DMS79 treated with DMSO at 0.1 percent for 48 hours (cell line): ENCODE measurements at regions not wholly inside any gene's neighbourhood (a gene's known extent, or its start where the extent isn't known, plus 50 kb on each side); places are given as distances from the start of the nearest gene placed in this dataset.

Source experiments
- DNase-seq: peaks from one replicate; lab custom pipeline; 2025; lab: John Stamatoyannopoulos, UW

DNA sequence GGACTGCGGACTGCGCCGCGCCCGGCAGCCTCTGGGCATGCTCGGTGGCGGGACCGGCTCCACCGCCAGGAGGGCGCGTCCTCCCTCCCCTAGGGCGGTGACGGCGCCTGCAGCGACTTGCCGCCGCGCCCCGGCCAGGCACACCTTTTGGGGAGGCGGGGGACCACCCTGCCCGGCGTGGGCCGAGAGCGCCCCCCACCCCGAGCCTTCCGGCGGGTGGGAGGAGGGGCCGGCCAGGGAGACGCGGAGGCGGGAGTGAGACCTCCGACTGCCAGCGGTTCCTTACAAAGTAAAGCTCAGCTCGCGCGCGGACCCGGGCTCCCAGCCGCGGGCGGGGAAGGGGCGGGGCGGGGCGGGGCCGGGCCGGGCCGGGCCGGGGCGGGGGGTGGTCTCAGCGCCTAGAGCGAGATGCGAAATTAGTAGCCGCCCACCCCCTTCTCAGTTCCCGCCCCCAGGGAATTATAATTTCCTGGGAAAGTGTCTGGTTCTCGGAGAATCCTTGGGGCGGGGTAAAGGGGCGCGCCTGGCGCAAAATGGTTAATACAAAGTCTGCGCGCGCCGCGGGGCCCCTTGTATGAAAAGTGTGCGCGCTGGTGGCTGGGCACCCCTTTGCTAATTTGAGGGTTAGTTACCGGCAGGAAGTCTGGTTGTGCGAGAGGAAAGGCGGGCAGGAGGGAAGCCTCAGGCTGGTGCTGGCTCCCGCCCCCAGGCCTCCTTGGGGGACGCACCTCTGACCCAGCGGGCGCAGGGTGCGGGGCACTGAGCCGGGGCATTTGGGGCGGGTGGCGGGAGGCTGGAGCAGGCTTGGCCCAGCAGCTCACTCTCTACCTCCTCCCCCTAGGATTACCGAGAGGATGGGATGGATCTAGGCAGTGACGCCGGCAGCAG lies 224.8 kb upstream of the IL12A start:
- peak; percentile 92 for DNase-seq

DNA sequence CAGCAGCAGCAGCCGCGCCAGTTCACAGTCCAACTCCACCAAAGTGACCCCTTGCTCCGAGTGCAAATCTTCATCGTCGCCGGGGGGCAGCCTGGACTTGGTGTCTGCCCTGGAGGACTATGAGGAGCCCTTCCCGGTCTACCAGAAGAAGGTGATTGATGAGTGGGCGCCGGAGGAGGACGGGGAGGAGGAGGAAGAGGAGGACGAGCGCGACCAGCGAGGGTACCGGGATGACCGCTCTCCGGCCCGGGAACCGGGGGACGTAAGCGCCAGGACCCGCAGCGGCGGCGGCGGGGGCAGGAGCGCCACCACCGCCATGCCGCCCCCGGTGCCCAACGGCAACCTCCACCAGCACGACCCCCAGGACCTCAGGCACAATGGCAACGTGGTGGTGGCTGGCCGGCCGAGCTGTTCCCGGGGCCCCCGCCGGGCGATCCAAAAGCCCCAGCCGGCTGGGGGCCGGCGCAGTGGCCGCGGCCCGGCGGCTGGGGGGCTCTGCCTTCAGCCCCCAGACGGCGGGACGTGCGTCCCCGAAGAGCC lies 224.1 kb upstream of the IL12A start:
- DNase-seq, result no peak

DNA sequence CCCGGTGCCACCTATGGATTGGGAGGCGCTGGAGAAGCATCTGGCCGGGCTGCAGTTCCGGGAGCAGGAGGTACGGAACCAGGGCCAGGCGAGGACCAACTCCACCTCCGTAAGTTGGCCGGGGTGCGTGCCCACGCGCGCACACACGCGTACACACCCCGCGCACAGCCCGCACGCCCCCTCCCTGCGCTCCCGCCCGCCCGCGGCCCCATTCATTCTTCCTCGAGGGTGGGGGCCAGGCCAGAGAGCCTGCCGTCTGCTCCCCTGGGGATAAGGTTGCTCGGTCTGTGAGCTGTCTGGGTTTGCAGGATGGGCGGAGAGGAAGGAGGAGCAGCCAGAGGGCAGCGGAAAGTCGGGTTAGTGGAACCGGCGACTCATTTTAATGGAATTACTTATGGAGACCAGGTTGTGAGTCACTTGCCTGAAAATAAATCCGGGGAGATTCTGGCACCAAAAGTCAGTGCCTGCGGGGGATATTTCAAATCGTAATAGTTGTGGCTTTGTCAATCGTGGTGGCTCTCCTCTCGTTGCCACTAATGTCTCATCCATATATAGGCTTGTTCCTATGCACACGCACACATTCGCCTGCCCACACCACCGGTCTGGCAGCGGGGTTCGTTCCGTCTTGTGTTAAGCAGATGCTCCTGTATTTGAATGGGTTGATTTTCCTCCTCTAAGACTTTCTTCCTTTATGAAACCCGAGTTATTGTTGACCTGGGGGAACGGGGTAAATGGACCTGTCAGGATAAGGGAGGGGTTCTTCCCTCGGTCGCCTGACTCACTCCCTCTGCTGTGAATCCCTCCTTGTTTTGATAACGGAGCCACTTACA lies 223.4 kb upstream of the IL12A start:
- DNase-seq, result peak; percentile 72

DNA sequence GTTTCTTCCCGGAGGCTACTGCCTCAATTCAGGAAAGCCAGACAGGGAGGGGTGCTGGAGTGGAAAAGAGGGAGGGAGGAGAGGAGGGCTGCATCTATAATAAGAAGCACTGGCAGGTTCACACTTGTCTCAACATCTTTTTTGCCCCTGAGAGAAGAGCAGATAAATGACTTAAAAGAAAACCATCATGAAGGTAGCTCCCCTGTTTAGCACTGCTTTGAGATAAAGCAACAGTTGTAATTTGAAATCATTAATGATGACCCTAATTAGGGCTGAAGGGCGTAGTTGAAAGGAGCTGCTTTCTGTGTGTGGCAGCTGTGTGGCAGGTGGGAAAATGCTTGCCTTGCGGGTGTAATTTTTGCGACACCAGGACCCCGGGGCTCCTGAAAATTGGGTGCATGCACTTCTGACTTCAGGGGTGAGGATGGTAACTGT lies 222.8 kb upstream of the IL12A start:
- DNase-seq, result peak; percentile 72

DNA sequence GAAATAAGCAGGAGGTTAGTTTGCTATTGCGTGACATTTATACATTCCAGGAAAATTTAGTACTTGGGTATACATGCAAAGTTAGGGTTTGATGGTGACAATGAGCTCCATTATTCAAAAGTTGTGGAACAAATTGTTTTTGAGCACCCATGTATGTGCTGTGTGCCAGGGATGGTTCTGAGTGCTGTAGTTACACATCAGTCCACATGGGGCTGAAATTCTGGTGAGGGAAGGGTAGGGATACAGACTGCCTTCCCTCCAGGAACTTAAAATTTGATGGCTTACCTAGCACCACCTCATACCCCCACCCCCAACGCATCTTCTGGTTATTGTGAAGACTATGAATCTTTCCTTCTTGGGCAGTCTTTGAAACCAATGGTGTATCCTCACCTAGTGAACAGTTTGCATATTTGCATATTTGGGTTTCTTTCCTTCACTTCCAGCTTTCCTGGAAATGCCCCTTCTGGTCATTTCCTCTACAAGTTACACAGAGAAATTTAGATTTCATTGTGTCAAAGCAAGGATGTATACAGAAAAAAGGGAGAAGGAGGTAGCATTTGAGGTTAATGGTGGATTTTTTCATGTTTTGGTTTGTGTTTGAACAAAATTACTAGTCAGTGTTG lies 222.0 kb upstream of the IL12A start:
- DNase-seq, result peak; percentile 24

DNA sequence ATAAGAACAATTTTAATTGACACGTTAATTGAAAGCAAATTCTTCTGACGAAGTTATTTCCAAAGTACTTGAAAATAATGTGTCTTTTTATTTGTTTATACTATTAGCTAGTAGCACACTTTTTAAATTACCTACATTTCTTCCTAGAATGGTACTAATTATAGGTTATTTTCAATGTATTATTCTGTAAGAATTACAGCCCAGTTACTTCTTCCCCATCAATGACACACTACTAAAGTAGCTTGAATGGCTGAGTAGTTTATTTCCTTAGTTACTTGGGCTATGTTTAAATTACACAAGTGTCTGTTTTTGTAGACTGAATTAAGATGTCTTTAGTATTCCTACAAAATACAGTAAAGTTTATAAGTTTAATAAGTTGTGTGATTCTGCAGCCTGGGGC lies 217.6 kb upstream of the IL12A start:
- DNase-seq, result no peak

DNA sequence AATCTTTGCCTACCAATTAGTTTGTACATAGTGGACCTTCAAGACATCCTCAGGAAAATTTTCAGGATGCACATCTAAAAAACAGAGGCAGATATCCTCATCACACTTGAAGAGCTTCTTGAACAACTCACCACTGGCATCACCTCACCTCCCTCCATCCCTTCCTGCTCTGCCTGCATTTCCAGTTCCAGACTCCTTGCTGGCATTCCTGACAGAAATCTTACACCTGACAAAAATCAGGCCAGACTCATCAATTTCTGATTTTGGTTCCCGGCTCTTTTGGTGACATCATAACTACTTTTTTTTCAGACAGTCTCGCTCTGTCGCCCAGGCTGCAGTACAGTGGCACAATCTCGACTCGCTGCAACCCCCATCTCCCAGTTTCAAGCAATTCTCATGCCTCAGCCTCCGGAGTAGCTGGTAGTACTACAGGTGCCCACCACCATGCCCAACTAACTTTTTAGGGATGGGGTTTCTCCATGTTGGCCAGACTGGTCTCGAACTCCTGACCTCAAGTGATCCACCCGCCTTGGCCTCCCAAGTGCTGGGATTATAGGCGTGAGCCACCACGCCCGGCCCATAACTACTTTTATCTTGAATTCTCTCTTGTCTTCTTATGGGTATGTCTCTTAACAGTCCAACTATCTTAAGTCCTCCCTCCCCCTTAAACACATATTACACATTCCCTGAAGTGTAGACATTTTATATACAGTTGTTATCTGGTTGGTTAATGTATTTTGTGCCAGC lies 216.6 kb upstream of the IL12A start:
- DNase-seq, result no peak

DNA sequence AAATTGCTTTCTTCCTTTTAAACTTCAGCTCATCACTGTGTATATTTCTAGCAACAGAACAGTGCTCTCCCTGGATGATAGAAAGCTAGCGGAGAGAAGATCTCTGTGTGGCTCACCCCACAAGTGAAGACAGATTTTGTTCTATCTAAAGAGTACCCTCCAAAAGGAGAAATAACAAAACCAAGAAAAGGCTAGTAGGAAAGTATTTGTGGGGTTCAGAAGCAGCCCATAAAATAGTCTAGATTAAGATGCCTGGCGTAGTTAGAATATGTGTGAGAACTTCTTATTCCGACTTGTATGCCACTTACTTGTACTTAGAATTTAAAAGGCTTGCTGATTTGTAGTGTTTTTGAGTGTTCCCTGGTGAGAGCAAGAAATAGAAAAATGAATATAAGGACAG lies 214.9 kb upstream of the IL12A start:
- no peak for DNase-seq

DNA sequence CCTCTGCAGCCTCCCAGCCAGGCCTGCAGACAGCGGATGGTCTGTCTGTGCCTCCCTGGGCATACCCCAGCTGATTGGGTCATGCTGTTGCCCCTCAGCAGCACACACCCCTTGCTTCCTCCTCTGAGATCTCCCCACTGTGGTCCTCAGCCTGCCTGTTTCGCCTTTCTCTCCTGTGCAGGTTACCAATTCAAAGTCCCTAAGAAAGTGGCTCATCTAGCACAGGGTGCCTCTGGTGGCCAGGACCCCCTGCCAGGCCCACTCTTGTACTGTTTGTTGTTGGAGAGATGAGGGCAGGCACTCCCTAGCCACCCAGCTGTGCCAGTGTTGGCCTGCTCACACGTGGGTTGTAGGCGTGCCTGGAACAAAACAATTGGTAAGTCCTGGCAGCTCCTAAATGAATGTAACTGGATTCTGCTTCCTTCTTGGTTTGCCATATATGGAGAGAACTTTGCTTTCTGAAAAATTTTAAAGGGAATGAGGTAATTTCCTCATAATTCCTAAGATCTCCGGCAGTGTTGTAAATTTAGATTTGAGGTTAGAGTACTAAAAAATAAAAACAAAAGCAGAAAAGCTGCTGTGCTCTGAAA lies 213.2 kb upstream of the IL12A start:
- DNase-seq, result peak; percentile 44

DNA sequence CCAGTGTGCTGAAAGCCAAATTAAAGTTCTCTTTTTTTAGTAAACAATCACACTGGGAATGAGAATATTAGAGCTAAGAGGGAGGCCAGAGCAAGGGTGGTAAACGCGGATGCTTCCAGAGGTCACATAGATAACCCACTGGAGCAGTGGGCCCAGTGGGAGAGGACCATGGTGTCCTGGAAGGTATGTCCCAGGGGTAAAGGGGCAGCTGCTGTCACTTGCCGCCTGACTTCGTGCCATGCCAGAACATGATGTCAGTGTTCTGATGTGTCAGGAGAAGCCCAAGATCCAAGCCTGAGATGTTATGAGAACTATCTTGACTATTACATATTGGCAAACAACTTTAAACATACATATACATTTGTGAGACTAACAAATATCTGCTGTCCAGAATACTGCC lies 211.9 kb upstream of the IL12A start:
- no peak for DNase-seq

DNA sequence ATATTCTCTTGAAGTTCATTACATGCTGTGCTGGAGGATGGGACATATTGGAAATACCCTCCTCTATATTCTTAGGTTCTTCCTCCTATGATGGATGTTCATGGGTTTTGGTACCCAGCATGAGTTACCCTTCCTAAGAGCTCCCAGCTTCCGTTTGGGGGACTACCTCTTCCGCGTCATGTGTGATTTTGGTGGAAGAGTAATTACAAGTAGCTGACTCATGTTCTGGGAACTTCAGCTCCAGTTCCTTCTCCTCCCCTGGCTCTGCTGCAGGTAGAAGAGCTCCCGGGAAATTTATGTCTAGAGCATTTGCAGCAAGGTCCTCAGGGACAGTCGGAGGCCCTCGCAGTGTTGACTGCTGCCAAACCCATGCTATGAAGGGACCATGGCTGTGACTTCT lies 208.8 kb upstream of the IL12A start:
- DNase-seq, result no peak

DNA sequence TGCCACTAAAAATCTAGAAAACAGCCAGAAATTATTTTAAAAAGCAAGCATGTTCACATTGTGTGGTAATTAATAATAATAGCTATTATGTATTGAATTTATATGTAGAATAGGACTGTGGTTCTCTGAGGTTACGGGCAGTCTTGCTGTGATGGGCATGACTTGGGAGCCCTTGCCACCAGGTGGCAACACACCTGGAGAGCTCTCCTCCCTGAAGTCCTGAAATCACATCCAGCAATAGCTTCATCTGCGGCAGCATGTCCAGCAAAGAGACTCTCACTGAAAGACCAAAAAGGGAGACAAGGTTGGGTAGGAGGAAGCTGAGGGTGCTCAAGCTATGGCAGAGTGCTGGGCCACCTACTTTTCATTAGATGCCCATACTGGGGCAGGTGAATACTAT lies 206.8 kb upstream of the IL12A start:
- DNase-seq, result no peak

DNA sequence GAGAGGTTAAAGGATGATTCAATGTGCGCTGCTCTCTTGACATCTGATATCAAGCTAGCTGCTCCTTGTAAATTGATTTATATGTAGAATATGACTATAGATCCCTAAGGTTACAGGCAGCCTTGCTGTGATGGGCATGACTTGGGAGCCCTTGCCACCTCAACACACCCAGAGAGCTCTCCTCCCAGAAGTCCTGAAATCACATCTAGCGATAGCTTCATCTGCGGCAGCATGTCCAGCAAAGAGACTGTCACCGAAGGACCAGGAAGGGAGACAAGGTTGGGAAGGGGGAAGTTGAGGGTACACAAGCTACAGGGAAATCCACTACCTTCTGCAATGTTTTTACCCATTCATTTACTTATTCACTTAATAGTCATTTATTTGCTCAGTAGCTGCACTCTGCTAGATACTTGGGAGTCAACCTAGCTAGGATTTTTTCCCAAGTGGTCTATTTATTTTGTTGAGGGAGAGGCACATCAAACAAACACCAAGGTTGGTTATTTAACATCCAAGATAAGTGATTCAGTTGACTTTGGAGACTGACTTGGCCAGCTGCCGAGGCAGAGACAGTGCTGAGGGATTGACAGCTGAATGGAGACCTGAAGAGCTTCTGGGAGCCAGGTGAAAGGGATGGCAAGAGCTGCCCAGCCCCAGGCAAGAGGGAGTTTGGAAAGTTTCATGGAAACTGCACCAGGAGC lies 205.8 kb upstream of the IL12A start:
- DNase-seq, result no peak

DNA sequence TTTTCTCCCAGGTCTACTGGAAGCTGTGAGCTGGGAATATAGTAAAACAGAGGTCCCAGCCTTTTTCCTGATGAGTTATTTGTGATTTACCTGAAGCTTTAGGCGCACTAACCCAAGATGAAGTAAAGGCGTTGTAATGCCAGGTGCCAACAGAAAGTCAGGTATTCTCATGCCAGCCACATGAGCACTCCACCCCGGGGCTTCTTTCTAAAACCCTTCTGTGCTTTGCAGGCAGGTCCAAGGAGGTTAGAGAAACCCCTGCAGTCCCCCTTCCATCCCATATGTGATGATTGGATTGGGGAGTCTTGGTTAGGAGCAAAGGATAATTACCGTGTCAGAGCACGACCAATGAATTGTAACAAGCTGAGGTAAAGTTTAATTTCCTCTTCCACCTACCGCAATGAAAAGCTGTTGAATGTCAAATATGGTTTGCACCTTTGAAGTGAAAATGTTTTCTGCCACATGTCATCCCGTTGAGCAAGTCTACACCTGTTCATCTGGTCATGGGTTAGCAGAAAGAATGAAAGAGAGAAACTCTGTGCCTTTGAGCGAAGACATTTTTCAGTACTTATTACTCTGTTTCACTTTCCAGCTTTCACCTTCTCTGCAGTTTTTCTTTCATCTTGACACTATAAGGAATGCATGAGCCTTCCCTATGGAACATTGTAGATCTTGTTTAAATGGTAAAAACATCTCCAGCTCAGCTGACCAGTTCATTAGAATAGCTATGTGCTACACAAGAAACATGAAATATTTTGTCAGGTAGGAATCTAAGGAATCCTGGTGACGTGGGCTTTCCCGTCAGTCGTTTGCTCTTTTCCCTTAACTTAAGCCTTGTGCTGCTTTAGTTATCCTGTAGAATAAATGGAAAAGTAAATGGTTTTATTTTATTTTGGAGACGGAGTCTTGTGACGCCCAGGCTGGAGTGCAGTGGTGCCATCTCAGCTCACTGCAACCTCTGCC lies 204.6 kb upstream of the IL12A start:
- DNase-seq, result peak; percentile 33

DNA sequence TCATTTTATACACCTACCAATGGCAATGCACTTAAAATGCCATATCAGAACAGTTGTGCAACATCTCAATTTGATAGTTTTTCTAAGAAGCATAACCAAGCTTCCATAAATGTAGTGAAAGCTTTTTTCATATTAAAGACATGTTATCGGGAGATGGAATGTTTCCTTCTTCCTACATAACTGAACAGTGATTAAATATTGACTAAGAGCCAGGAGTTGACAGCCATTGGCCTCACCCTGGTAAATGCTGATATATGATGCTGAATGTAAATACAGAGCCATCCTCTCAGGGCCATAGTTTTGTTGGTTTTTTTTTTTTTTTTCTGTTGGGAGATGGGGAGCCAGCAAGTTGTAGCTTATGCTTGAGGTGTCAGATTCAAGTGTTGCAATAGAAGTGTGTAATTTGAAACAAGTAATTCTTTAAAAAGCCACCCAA lies 203.3 kb upstream of the IL12A start:
- DNase-seq, result no peak

DNA sequence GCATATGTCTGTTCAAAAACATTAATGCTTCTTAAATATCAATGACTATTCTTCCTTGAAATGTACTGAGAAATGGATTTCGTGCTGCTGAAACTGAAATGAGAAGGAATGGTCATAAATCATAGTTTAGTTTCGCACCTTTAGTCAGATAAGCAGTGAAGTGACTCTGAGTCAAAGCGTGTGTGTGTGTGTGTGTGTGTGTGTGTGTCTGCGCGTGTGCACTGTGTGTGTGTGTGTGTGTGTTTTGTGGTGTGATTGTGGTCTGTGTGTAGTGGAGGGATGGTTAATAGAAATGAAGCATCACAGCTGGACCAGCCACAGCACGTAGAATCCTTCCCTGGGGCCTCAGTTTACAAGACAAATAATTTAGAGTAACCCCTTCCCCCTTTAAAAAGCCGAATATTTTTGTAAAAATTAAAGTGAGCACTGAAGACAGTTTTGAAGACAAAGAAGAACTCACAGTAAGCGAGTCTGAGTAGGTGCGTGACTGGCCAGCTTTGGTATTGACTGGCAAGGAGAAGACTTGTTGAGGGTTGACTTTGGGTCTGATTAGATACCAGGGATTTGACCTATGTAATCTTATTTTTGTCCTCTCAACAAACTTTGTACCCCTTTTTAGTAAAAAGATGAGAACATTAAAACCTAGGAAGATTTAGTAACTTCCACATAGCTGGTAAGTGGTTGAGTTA lies 202.0 kb upstream of the IL12A start:
- DNase-seq, result no peak

DNA sequence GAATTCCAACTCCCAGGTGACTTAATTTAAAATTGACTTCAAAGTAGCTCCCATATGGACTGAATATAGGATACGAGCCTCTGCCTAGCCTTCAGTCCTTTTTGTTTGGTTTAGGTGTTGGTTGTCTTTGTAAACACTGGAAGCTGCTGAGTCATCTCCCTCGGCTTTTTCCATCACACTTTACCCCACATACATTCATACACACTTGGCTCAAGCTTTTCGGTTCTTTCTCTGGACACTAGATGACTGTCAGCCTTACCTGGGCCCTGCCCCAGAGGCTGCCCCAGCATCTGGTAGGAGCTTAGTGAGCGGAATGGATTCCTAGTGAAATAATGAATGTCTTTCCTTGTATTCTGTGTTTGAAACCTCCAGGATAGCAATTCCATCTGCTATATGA lies 201.5 kb upstream of the IL12A start:
- DNase-seq, result no peak

DNA sequence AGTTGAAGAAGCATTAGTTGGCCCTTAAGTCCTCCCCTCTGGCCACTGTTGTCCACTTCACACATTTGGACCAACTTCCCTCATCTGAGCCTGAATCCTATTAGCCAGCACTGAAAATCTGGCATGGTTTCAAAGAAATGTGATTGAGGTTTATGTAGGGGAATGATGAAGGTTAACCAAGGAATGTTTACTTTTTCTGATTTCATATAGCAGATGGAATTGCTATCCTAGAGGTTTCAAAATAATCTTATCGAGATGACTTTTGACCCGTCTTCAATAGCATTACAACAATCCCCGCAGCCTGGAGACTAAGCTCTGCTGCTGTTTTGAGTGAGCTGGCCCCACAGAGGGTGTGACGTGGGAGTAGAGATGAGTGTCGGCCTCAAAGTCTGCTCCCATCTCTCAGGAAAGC lies 200.8 kb upstream of the IL12A start:
- no peak for DNase-seq

DNA sequence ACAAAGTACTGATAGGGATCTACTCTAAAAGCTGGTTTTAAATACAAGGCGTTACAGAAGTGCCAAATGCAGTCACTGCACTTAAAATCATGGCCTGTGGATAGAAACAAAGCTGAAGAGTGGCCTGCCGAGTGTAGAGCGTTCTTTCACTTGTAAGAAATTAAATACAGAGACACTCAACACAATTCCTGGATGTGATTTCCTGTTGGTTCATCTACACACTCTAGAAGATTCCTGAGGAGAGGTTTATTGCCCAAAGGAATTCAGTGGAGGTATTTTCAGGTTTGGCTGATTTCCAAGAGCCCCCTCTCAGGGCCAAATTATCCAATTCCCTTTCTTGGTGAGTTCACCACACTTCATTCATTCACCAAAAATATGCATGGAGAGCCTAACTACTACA lies 200.3 kb upstream of the IL12A start:
- no peak for DNase-seq
